GM12878 (cell line): ENCODE measurements at regions not wholly inside any gene's neighbourhood (a gene's known extent, or its start where the extent isn't known, plus 50 kb on each side); places are given as distances from the start of the nearest gene placed in this dataset.

Experiments used
- ATAC-seq: fragments of 200-7000 bp; cut with Tn5 transposase; 3 replicates; pipeline ENCODE4 v1.9.1; 2020; ENCODE audit warnings: mild to moderate bottlenecking, moderate library complexity
- BruUV-seq: library from RNA; stranded (reverse); fragments of 400-500 nt; replicated peaks from 2 replicates; lab custom pipeline; 2021; lab: Mats Ljungman, UMichigan
- CTCF ChIA-PET: fragments of 300-600 bp; sonication (Branson Sonifier 250); formaldehyde crosslinking; extraction: SDS; loops from one replicate; lab custom pipeline; 2021; ENCODE audit warnings: inconsistent platforms; lab: Yijun Ruan, JAX
- POLR2A ChIA-PET: fragments of 350-600 bp; formaldehyde crosslinking; extraction: SDS; loops from one replicate; lab custom pipeline; 2021; ENCODE audit warnings: inconsistent platforms; lab: Charles Lee
- RAD21 ChIA-PET: fragments of 300-600 bp; sonication (Branson Sonifier 250); formaldehyde crosslinking; loops from one replicate; lab custom pipeline; 2023; ENCODE audit warnings: antibody characterized with exemption; ENCODE audit not compliant: unreplicated experiment; lab: Charles Lee
- SMC1A ChIA-PET: fragments of 300-600 bp; sonication (Branson Sonifier 250); formaldehyde crosslinking; loops from one replicate; lab custom pipeline; 2023; ENCODE audit not compliant: unreplicated experiment, uncharacterized antibody; lab: Charles Lee
- DNase-seq: peaks from one replicate; pipeline ENCODE4 v3.0.0-alpha.2; 2011; ENCODE audit warnings: low read depth, low spot score
- FAIRE-seq: peaks from 3 replicates; lab custom pipeline; 2011; peaks lifted over from hg19 to GRCh38; lab: Jason Lieb, UNC
- H2AFZ ChIP-seq: 2 replicates; pipeline ENCODE4 v1.6.0; 2011; ENCODE audit warnings: low read depth, low read length, control low read depth; ENCODE audit not compliant: control insufficient read depth
- H3K27ac ChIP-seq: 2 replicates; pipeline ENCODE4 v1.5.1; 2011; ENCODE audit warnings: control low read depth; ENCODE audit not compliant: control insufficient read depth, insufficient read depth
- H3K27me3 ChIP-seq, 2 experiments: replicated peaks in 1 of 2; 2 replicates each; pipeline versions ENCODE4 v1.6.0 to v1.6.1; 2011; ENCODE audit warnings: low read length in 1 of 2; ENCODE audit not compliant: control insufficient read depth in 2 of 2, insufficient read depth in 2 of 2
- H3K36me3 ChIP-seq, 2 experiments: 2 replicates each; pipeline ENCODE4 v1.5.1; 2011; ENCODE audit warnings: low read length in 1 of 2; ENCODE audit not compliant: control insufficient read depth in 2 of 2, insufficient read depth in 2 of 2
- H3K4me1 ChIP-seq: 2 replicates; pipeline ENCODE4 v1.6.1; 2011; ENCODE audit warnings: mild to moderate bottlenecking, low read length, moderate library complexity, mixed read lengths; ENCODE audit not compliant: control insufficient read depth, insufficient read depth
- H3K4me2 ChIP-seq: 2 replicates; pipeline ENCODE4 v1.6.0; 2011; ENCODE audit warnings: control low read depth; ENCODE audit not compliant: control insufficient read depth, insufficient read depth
- H3K4me3 ChIP-seq: fragments of 200-600 bp; sonication (generic); 2 replicates; pipeline ENCODE4 v1.5.1; 2016
- H3K79me2 ChIP-seq: 2 replicates; pipeline ENCODE4 v1.6.0; 2011; ENCODE audit warnings: low read length; ENCODE audit not compliant: control insufficient read depth, insufficient read depth
- H3K9ac ChIP-seq: 2 replicates; pipeline ENCODE4 v1.8.0; 2011; ENCODE audit warnings: low read length, control low read depth, mixed read lengths; ENCODE audit not compliant: control insufficient read depth, insufficient read depth
- H3K9me3 ChIP-seq: replicated peaks from 3 replicates; pipeline ENCODE4 v1.5.1; 2011; ENCODE audit warnings: mild to moderate bottlenecking, low read length; ENCODE audit not compliant: control insufficient read depth, insufficient read depth
- H4K20me1 ChIP-seq: 2 replicates; pipeline ENCODE4 v1.6.0; 2011; ENCODE audit not compliant: control insufficient read depth, insufficient read depth
- BRCA1 ChIP-seq: IDR thresholded peaks from 2 replicates; pipeline ENCODE4 v1.6.1; 2011; ENCODE audit warnings: low read depth, low read length, improper control_type of control experiment
- IKZF1 ChIP-seq: fragments of 450-650 bp; conservative IDR thresholded peaks from 2 replicates; pipeline ENCODE4 v1.6.1; 2017; ENCODE audit warnings: antibody characterized with exemption, mild to moderate bottlenecking
- IRF3 ChIP-seq: fragments of 450-650 bp; IDR thresholded peaks from 2 replicates; pipeline ENCODE4 v1.6.1; 2014; ENCODE audit warnings: mild to moderate bottlenecking
- MYB ChIP-seq: fragments of 150-350 bp; IDR thresholded peaks from 2 replicates; pipeline ENCODE4 v1.6.1; 2014; ENCODE audit warnings: mild to moderate bottlenecking, low read depth, low read length, borderline replicate concordance
- PAX5 ChIP-seq: IDR thresholded peaks from 2 replicates; pipeline ENCODE4 v1.6.1; 2011; ENCODE audit warnings: low read depth, low read length, borderline replicate concordance
- RAD21 ChIP-seq: IDR thresholded peaks from 2 replicates; pipeline ENCODE4 v1.6.1; 2011; ENCODE audit warnings: mild to moderate bottlenecking, low read depth, low read length, moderate library complexity; ENCODE audit not compliant: insufficient read depth
- TARDBP ChIP-seq: IDR thresholded peaks from 2 replicates; pipeline ENCODE4 v1.6.1; 2016; ENCODE audit warnings: borderline replicate concordance
- ZNF207 ChIP-seq: fragments of 450-650 bp; IDR thresholded peaks from 2 replicates; pipeline ENCODE4 v1.6.1; 2014; ENCODE audit warnings: antibody characterized with exemption, mild to moderate bottlenecking, borderline replicate concordance
- WGBS: methylation state at CpG from one replicate; pipeline ENCODE4 v1.1.6; 2016; ENCODE audit warnings: low lambda C conversion rate; ENCODE audit not compliant: insufficient replicate concordance, insufficient coverage; ENCODE audit errors: missing lambda C conversion rate; 5-methylcytosine and 5-hydroxymethylcytosine counted together
- in situ Hi-C: fragments of 300-500 bp; cut with MboI; formaldehyde crosslinking; loops from 9 replicates; pipeline ENCODE4 v1.14.3; 2018; ENCODE audit warnings: mixed read lengths
- intact Hi-C: fragments of 100-400 bp; cut with micrococcal nuclease; formaldehyde crosslinking; loops from one replicate; pipeline ENCODE4 v1.14.2; 2022; ENCODE audit not compliant: unreplicated experiment

GRCh38 chr4:138473339-138473738 is 231.2 kb upstream of the SLC7A11 start:
- H3K27ac ChIP-seq = no peak overlapping the region
- in situ Hi-C loops = no loop called here
- H3K9me3 ChIP-seq = no peaks in the 10 kb centered on the region
- H3K79me2 ChIP-seq = no peaks in the 10 kb centered on the region
- ATAC-seq (no peak), FAIRE-seq (no peak), DNase-seq (no peak)
- H4K20me1 ChIP-seq = no peaks in the 10 kb centered on the region
- ChIA-PET SMC1A (no interaction called here), RAD21 (interaction anchor here (1.0 to 1.8 kb wide), 2 partner anchors 10 to 342 kb away, joined by 3 read pairs; no protein-coding TSS in a partner anchor), CTCF (no interaction called here), POLR2A (no interaction called here)
- no peaks in the 10 kb centered on the region for H3K27me3 ChIP-seq
- WGBS = 53% methylated on average over 4 of the region's 4 CpGs
- no peak overlapping the region for H3K4me2 ChIP-seq
- no peak overlapping the region for H3K4me3 ChIP-seq
- TF ChIP-seq MYB = no peak
- TF ChIP-seq BRCA1 = no peak
- TF ChIP-seq IKZF1 = no peak
- TF ChIP-seq PAX5 = no peak
- TF ChIP-seq IRF3 = no peak
- no peak for TF ChIP-seq RAD21
- no peak for TF ChIP-seq TARDBP
- TF ChIP-seq ZNF207 = no peak
- H3K9ac ChIP-seq = no peak overlapping the region
- no peak overlapping the region for H2AFZ ChIP-seq
- BruUV-seq = no TSS peak
- intact Hi-C loops = no loop called here
- no peaks in the 10 kb centered on the region for H3K4me1 ChIP-seq
- no peaks in the 10 kb centered on the region for H3K36me3 ChIP-seq
